Ovary (tissue), 3 donors: ENCODE measurements at regions not wholly inside any gene's neighbourhood (a gene's known extent, or its start where the extent isn't known, plus 50 kb on each side); places are given as distances from the start of the nearest gene placed in this dataset.

ENCODE experiments used
- CTCF ChIP-seq, 3 donors: fragments of 450-650 bp in 2 of 3; fragments of 200-600 bp in 1 of 3; IDR thresholded peaks; one replicate each; pipeline versions ENCODE4 v1.5.1 to v1.8.0; 2016 to 2022; ENCODE audit warnings: antibody characterized with exemption in 3 of 3, mild to moderate bottlenecking in 1 of 3
- EP300 ChIP-seq: sonication (generic); formaldehyde crosslinking; IDR thresholded peaks from one replicate; pipeline ENCODE4 v1.6.1; 2017; ENCODE audit warnings: antibody characterized with exemption
- POLR2A ChIP-seq: fragments of 450-650 bp; IDR thresholded peaks from one replicate; pipeline ENCODE4 v1.6.1; 2017; ENCODE audit warnings: antibody characterized with exemption, mild to moderate bottlenecking, moderate library complexity
- donor health status: DM: no; HTN: no; CAD: no.

- TF ChIP-seq CTCF (IDR thresholded peaks at IDR 0.05) = no peak
- no peak for TF ChIP-seq POLR2A
- TF ChIP-seq EP300 = no peak
Measured at GRCh38 chr4:137896221-137896737, 345.9 kb downstream of the SLC7A11 start.
